ENCODE measurements at regions not wholly inside any gene's neighbourhood (a gene's known extent, or its start where the extent isn't known, plus 50 kb on each side); places are given as distances from the start of the nearest gene placed in this dataset.
A peak's percentile ranks its signal among the peaks of the same experiment; 100 is the strongest.

DNA sequence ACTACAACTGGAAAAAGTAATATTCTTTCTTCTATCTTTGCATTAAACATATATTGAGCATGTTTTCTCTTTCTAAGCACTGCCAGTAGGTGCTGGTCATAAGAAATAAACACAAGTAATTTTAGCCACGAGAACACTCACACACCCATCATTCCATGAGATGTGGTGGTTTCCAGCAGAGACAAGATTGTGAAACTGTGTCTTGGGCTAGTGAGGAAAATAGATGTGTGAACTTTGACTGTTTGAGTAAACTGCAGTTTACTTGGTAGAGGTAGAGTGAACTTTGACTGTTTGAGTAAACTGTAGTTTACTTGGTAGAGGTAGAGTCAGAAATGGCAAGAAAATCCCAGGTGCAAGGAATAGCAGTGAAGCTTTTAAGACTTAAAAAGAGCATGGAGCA lies 300.9 kb upstream of the HS3ST1 start:
- TF ChIP-seq, protein P1, sequence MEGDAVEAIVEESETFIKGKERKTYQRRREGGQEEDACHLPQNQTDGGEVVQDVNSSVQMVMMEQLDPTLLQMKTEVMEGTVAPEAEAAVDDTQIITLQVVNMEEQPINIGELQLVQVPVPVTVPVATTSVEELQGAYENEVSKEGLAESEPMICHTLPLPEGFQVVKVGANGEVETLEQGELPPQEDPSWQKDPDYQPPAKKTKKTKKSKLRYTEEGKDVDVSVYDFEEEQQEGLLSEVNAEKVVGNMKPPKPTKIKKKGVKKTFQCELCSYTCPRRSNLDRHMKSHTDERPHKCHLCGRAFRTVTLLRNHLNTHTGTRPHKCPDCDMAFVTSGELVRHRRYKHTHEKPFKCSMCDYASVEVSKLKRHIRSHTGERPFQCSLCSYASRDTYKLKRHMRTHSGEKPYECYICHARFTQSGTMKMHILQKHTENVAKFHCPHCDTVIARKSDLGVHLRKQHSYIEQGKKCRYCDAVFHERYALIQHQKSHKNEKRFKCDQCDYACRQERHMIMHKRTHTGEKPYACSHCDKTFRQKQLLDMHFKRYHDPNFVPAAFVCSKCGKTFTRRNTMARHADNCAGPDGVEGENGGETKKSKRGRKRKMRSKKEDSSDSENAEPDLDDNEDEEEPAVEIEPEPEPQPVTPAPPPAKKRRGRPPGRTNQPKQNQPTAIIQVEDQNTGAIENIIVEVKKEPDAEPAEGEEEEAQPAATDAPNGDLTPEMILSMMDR (IDR thresholded peaks at IDR 0.05; ENCODE audit: low read depth, low read length, missing control alignments) = no peak
- no peak overlapping the region for H3K4me3 ChIP-seq (replicated peaks; ENCODE audit: low read depth, low read length)
- no peak for DNase-seq (ENCODE audit: extremely low read depth, low read depth)

DNA sequence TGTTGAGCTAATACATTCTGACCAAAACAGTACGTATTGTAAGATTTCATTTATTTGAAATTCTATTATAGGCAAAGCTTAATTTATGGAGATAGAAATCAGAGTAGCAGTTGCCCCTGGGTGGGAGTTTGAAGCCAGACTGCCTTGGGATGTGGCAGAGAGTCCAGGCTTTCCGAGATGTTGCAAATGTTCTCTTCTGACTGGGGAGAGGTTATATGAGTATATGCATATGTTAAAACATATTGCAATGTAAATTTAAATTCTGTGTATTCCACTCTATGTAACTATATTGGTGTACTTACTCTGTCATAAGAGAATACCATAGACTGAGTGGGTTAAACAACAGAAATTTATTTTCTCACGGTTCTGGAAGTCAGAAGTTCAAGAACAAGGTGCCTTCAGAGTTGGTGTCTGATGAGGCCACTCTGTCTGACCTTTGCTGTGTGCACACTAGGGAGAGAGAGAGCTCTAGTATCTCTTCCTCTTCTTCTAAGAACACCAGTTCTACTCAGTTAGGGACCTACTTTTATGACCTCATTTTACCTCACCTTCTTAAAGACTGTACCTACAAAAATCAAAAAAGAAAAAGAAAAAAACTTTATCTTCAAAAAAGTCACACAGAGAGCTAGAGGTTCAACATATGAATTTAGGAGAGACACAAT lies 299.3 kb upstream of the HS3ST1 start:
- no peak for DNase-seq (ENCODE audit: extremely low read depth, low read depth)
- no peak overlapping the region for H3K4me3 ChIP-seq (replicated peaks; ENCODE audit: low read depth, low read length)
- TF ChIP-seq, protein P1 (IDR thresholded peaks at IDR 0.05; ENCODE audit: low read depth, low read length, missing control alignments) = no peak

DNA sequence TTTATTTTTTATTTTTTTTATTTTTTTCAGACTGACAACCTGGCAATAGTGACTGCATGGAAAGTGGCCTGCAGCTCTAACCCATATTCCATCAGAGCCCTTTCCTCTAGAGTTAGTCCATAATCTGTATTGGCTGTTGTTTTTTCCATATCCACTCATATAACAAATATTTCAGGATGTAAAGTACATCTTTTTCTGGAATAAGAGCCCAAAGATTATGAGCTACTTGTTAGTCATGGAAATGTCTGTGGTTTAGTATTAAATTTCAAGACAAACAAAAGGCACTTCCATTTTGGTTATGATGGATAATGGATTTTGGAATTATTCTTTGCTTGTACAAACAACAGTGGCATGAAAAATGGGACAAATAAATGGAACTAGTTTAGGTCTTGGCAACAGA lies 296.0 kb upstream of the HS3ST1 start:
- no peak for DNase-seq (ENCODE audit: extremely low read depth, low read depth)
- TF ChIP-seq, protein P1 (IDR thresholded peaks at IDR 0.05; ENCODE audit: low read depth, low read length, missing control alignments) = no peak

DNA sequence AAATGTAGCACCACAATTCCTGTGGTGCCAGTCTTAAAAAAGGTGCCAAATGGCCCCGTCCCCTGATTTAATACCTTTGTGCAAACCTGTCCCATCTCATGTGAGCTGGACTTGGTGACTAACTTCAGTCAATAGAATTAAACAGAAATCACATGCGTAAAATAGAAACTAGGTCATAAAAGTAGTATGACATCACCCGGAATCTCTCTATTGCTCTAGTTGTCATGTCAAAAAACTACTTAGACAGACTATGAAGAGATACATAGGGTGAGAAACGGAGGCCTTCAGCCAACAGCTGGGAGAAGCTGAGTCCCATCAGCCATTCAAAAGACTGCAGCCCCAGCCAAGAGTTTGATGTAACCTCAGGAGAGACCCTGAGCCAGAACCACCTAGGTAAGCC lies 293.5 kb upstream of the HS3ST1 start:
- DNase-seq (ENCODE audit: extremely low read depth, low read depth) = no peak
- TF ChIP-seq, protein P1 (IDR thresholded peaks at IDR 0.05; ENCODE audit: low read depth, low read length, missing control alignments) = no peak
- no peak overlapping the region for H3K4me3 ChIP-seq (replicated peaks; ENCODE audit: low read depth, low read length)

More for the DNA sequence above, 296.0 kb upstream of the HS3ST1 start:
- H3K4me3 ChIP-seq (replicated peaks; ENCODE audit: low read depth, low read length) = no peak overlapping the region

DNA sequence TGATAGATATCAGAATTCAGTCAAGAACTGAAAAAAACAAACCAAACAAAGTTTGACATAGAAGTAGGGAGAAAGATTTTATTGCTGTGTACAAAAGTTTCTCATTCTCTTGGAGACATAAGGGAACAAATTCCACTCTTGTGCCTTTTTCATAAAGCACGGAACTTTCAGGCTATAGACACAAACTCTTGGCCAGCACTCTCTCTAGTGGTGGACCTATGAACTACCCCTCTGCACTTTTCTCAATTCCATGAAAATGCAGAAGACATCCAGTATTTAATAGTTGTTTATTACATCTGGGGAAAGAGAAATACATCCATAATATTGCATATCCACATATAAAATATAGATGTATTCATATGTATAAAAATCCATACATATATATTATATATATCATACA lies 291.6 kb upstream of the HS3ST1 start:
- DNase-seq (ENCODE audit: extremely low read depth, low read depth) = no peak
- no peak overlapping the region for H3K4me3 ChIP-seq (replicated peaks; ENCODE audit: low read depth, low read length)
- TF ChIP-seq, protein P1 (IDR thresholded peaks at IDR 0.05; ENCODE audit: low read depth, low read length, missing control alignments) = peak; percentile 46

DNA sequence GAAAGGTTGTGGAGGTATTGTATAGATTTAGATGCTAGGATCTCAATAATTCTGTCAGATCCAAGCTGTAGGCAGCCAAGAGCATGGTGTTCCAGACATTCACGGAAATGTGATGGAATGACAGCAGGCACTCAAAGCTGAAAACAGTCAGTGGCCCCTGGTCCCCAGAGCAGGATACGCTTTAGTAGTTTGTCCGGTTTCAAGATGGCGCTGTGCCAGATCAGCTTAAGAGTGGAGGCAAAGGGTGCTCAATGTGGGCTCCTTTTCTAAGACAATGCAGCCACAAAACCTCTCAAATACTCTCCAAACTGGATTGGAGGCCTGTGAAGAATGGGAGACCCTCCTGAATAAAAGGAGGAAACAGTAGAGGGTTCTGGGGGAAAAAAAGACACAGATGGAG lies 291.2 kb upstream of the HS3ST1 start:
- H3K4me3 ChIP-seq (replicated peaks; ENCODE audit: low read depth, low read length) = no peak overlapping the region
- no peak for DNase-seq (ENCODE audit: extremely low read depth, low read depth)
- TF ChIP-seq, protein P1 (IDR thresholded peaks at IDR 0.05; ENCODE audit: low read depth, low read length, missing control alignments) = no peak

All from HFF-Myc (cell line).